ENCODE measurements at regions not wholly inside any gene's neighbourhood (a gene's known extent, or its start where the extent isn't known, plus 50 kb on each side); places are given as distances from the start of the nearest gene placed in this dataset.

GRCh38 chr4:18250564-18250963, 229.0 kb upstream of the LCORL start:
- TF ChIP-seq CTCF (IDR thresholded peaks at IDR 0.05), result no peak
- intact Hi-C loops (cut with DNase I), result no loop called here
- Histone ChIP-seq H3K4me3 (no peak overlapping the region), H3K27me3 (ENCODE audit: low read depth) (no peaks in the 10 kb centered on the region), H3K36me3 (no peaks in the 10 kb centered on the region), H3K4me1 (no peaks in the 10 kb centered on the region), H3K27ac (no peak overlapping the region), H3K9me3 (no peaks in the 10 kb centered on the region)
- DNase-seq (no peak), ATAC-seq (no peak)

- intact Hi-C loops (cut with DNase I), result no loop called here
- DNase-seq (no peak), ATAC-seq (no peak)
- TF ChIP-seq CTCF (IDR thresholded peaks at IDR 0.05), result no peak
- Histone ChIP-seq H3K27ac (no peak overlapping the region), H3K4me1 (no peaks in the 10 kb centered on the region), H3K27me3 (ENCODE audit: low read depth) (no peaks in the 10 kb centered on the region), H3K4me3 (no peak overlapping the region), H3K9me3 (no peaks in the 10 kb centered on the region), H3K36me3 (no peaks in the 10 kb centered on the region)
These were observed 227.1 kb upstream of the LCORL start for GRCh38 chr4:18248611-18249010.

- Histone ChIP-seq H3K27me3 (ENCODE audit: low read depth) (no peaks in the 10 kb centered on the region), H3K36me3 (no peaks in the 10 kb centered on the region), H3K27ac (no peak overlapping the region), H3K4me3 (no peak overlapping the region), H3K4me1 (no peaks in the 10 kb centered on the region), H3K9me3 (no peaks in the 10 kb centered on the region)
- TF ChIP-seq CTCF (IDR thresholded peaks at IDR 0.05), result no peak
- DNase-seq (no peak), ATAC-seq (no peak)
- intact Hi-C loops (cut with DNase I), result no loop called here
These were observed 225.6 kb upstream of the LCORL start for GRCh38 chr4:18247189-18247588.

GRCh38 chr4:18242919-18243693, 221.6 kb upstream of the LCORL start:
- Histone ChIP-seq H3K27ac (no peak overlapping the region), H3K9me3 (no peaks in the 10 kb centered on the region), H3K4me1 (no peaks in the 10 kb centered on the region), H3K36me3 (no peaks in the 10 kb centered on the region), H3K27me3 (ENCODE audit: low read depth) (no peaks in the 10 kb centered on the region), H3K4me3 (no peak overlapping the region)
- no peak for ATAC-seq
- intact Hi-C loops (cut with DNase I), result no loop called here
- no peak for TF ChIP-seq CTCF (IDR thresholded peaks at IDR 0.05)
- no peak for DNase-seq

- H3K27ac ChIP-seq, result no peak overlapping the region
- no peak overlapping the region for H3K4me3 ChIP-seq
- DNase-seq (no peak), ATAC-seq (no peak)
- intact Hi-C loops (cut with DNase I), result no loop called here
- no peaks in the 10 kb centered on the region for H3K36me3 ChIP-seq
- no peaks in the 10 kb centered on the region for H3K27me3 ChIP-seq (ENCODE audit: low read depth)
- no peaks in the 10 kb centered on the region for H3K4me1 ChIP-seq
- H3K9me3 ChIP-seq, result no peaks in the 10 kb centered on the region
- no peak for TF ChIP-seq CTCF (IDR thresholded peaks at IDR 0.05)
These were observed 220.2 kb upstream of the LCORL start for GRCh38 chr4:18241727-18242126.

Measured in lower lobe of right lung (tissue), 2 donors.